Activated CD4-positive, alpha-beta T cell treated with anti-CD3 and anti-CD28 coated beads, Interleukin-2, amount 10 ng/mL, durations not matched to agents 24 days and 14 days (primary cell): ENCODE measurements at regions not wholly inside any gene's neighbourhood (a gene's known extent, or its start where the extent isn't known, plus 50 kb on each side); places are given as distances from the start of the nearest gene placed in this dataset.
A peak's percentile ranks its signal among the peaks of the same experiment; 100 is the strongest.

Experiments used
- DNase-seq: peaks from one replicate; pipeline ENCODE4 v3.0.0; 2022
- H3K27ac Mint-ChIP-seq: one replicate; pipeline ENCODE4 v1.8.0; 2022; ENCODE audit warnings: mild to moderate bottlenecking, mixed read lengths
- H3K27me3 Mint-ChIP-seq: one replicate; pipeline ENCODE4 v1.8.0; 2022; ENCODE audit warnings: mixed read lengths
- H3K36me3 Mint-ChIP-seq: one replicate; pipeline ENCODE4 v1.8.0; 2022; ENCODE audit warnings: low read depth, mild to moderate bottlenecking, mixed read lengths
- H3K4me1 Mint-ChIP-seq: one replicate; pipeline ENCODE4 v1.8.0; 2021; ENCODE audit warnings: mixed read lengths
- H3K4me3 Mint-ChIP-seq: one replicate; pipeline ENCODE4 v1.8.0; 2022; ENCODE audit warnings: mild to moderate bottlenecking, moderate library complexity, mixed read lengths
- H3K9me3 Mint-ChIP-seq: one replicate; pipeline ENCODE4 v1.8.0; 2021; ENCODE audit warnings: mixed read lengths
- intact Hi-C: fragments of 100-400 bp; cut with micrococcal nuclease; formaldehyde crosslinking; loops from one replicate; pipeline ENCODE4 v1.15.1; 2023

GRCh38 chr11:134768463-134768862 lies 356.4 kb upstream of the B3GAT1 start:
- peaks cover 2% of the 10 kb centered on the region for H3K36me3 Mint-ChIP-seq
- intact Hi-C loops, result no loop called here
- peaks cover 8% of the 10 kb centered on the region for H3K27me3 Mint-ChIP-seq
- no peaks in the 10 kb centered on the region for H3K4me1 Mint-ChIP-seq
- H3K4me3 Mint-ChIP-seq, result no peak overlapping the region
- H3K9me3 Mint-ChIP-seq, result peaks cover 8% of the 10 kb centered on the region
- no peak overlapping the region for H3K27ac Mint-ChIP-seq
- no peak for DNase-seq

GRCh38 chr11:134765565-134765964 lies 353.5 kb upstream of the B3GAT1 start:
- no peak for DNase-seq
- Mint-ChIP-seq H3K27ac (no peak overlapping the region), H3K9me3 (peaks cover 5% of the 10 kb centered on the region), H3K27me3 (peaks cover 6% of the 10 kb centered on the region), H3K36me3 (peaks cover 2% of the 10 kb centered on the region), H3K4me3 (no peak overlapping the region), H3K4me1 (no peaks in the 10 kb centered on the region)
- intact Hi-C loops, result no loop called here

GRCh38 chr11:134764966-134765365 lies 352.9 kb upstream of the B3GAT1 start:
- DNase-seq, result no peak
- intact Hi-C loops, result no loop called here
- Mint-ChIP-seq H3K36me3 (peaks cover 2% of the 10 kb centered on the region), H3K27me3 (peaks cover 6% of the 10 kb centered on the region), H3K4me3 (no peak overlapping the region), H3K27ac (no peak overlapping the region), H3K4me1 (no peaks in the 10 kb centered on the region), H3K9me3 (peaks cover 5% of the 10 kb centered on the region)

GRCh38 chr11:134764367-134764766 lies 352.3 kb upstream of the B3GAT1 start:
- intact Hi-C loops, result no loop called here
- no peak overlapping the region for H3K27ac Mint-ChIP-seq
- DNase-seq, result no peak
- no peak overlapping the region for H3K4me3 Mint-ChIP-seq
- H3K36me3 Mint-ChIP-seq, result peaks cover 2% of the 10 kb centered on the region
- peaks cover 5% of the 10 kb centered on the region for H3K9me3 Mint-ChIP-seq
- H3K27me3 Mint-ChIP-seq, result peaks cover 6% of the 10 kb centered on the region
- H3K4me1 Mint-ChIP-seq, result no peaks in the 10 kb centered on the region

- peaks cover 5% of the 10 kb centered on the region for H3K9me3 Mint-ChIP-seq
- intact Hi-C loops, result no loop called here
- H3K4me3 Mint-ChIP-seq, result peak overlapping the region; percentile 11
Measured at GRCh38 chr11:134763030-134763388, 351.0 kb upstream of the B3GAT1 start.

GRCh38 chr11:134762248-134763029 lies 350.4 kb upstream of the B3GAT1 start:
- H3K4me1 Mint-ChIP-seq, result no peaks in the 10 kb centered on the region
- peak; percentile 60 for DNase-seq
- peaks cover 5% of the 10 kb centered on the region for H3K9me3 Mint-ChIP-seq
- H3K27ac Mint-ChIP-seq, result peak overlapping the region; percentile 69
- no peaks in the 10 kb centered on the region for H3K27me3 Mint-ChIP-seq
- H3K36me3 Mint-ChIP-seq, result no peaks in the 10 kb centered on the region
- peak overlapping the region; percentile 67 for H3K4me3 Mint-ChIP-seq
- intact Hi-C loops, result no loop called here

More at GRCh38 chr11:134763030-134763388, 351.0 kb upstream of the B3GAT1 start:
- Mint-ChIP-seq H3K36me3 (no peaks in the 10 kb centered on the region), H3K27me3 (no peaks in the 10 kb centered on the region), H3K27ac (peak overlapping the region; percentile 65), H3K4me1 (no peaks in the 10 kb centered on the region)
- DNase-seq, result no peak

- intact Hi-C loops, result no loop called here
- no peaks in the 10 kb centered on the region for H3K27me3 Mint-ChIP-seq
- H3K9me3 Mint-ChIP-seq, result peaks cover 3% of the 10 kb centered on the region
- H3K27ac Mint-ChIP-seq, result no peak overlapping the region
- H3K36me3 Mint-ChIP-seq, result no peaks in the 10 kb centered on the region
- peak overlapping the region; percentile 67 for H3K4me3 Mint-ChIP-seq
- H3K4me1 Mint-ChIP-seq, result no peaks in the 10 kb centered on the region
- DNase-seq, result no peak
Measured at GRCh38 chr11:134761926-134762247, 349.8 kb upstream of the B3GAT1 start.

GRCh38 chr11:134761386-134761785 lies 349.3 kb upstream of the B3GAT1 start:
- H3K27me3 Mint-ChIP-seq, result no peaks in the 10 kb centered on the region
- H3K4me3 Mint-ChIP-seq, result peak overlapping the region; percentile 39
- no peak for DNase-seq
- H3K9me3 Mint-ChIP-seq, result no peaks in the 10 kb centered on the region
- H3K27ac Mint-ChIP-seq, result no peak overlapping the region
- intact Hi-C loops, result no loop called here
- H3K4me1 Mint-ChIP-seq, result no peaks in the 10 kb centered on the region
- H3K36me3 Mint-ChIP-seq, result no peaks in the 10 kb centered on the region

GRCh38 chr11:134760957-134761356 lies 348.9 kb upstream of the B3GAT1 start:
- Mint-ChIP-seq H3K9me3 (no peaks in the 10 kb centered on the region), H3K27me3 (no peaks in the 10 kb centered on the region), H3K4me1 (no peaks in the 10 kb centered on the region), H3K27ac (no peak overlapping the region), H3K4me3 (no peak overlapping the region), H3K36me3 (no peaks in the 10 kb centered on the region)
- intact Hi-C loops, result no loop called here
- DNase-seq, result no peak

GRCh38 chr11:134760299-134760698 lies 348.3 kb upstream of the B3GAT1 start:
- no peaks in the 10 kb centered on the region for H3K27me3 Mint-ChIP-seq
- H3K4me3 Mint-ChIP-seq, result no peak overlapping the region
- no peaks in the 10 kb centered on the region for H3K9me3 Mint-ChIP-seq
- H3K4me1 Mint-ChIP-seq, result no peaks in the 10 kb centered on the region
- DNase-seq, result no peak
- intact Hi-C loops, result no loop called here
- no peaks in the 10 kb centered on the region for H3K36me3 Mint-ChIP-seq
- H3K27ac Mint-ChIP-seq, result no peak overlapping the region

- Mint-ChIP-seq H3K4me3 (no peak overlapping the region), H3K4me1 (no peaks in the 10 kb centered on the region), H3K9me3 (no peaks in the 10 kb centered on the region), H3K27ac (no peak overlapping the region), H3K36me3 (no peaks in the 10 kb centered on the region), H3K27me3 (no peaks in the 10 kb centered on the region)
- no peak for DNase-seq
- intact Hi-C loops, result no loop called here
Measured at GRCh38 chr11:134759855-134760254, 347.8 kb upstream of the B3GAT1 start.

- Mint-ChIP-seq H3K27ac (no peak overlapping the region), H3K9me3 (no peaks in the 10 kb centered on the region), H3K27me3 (no peaks in the 10 kb centered on the region), H3K4me1 (no peaks in the 10 kb centered on the region), H3K36me3 (no peaks in the 10 kb centered on the region), H3K4me3 (no peak overlapping the region)
- no peak for DNase-seq
- intact Hi-C loops, result no loop called here
Measured at GRCh38 chr11:134759274-134759673, 347.2 kb upstream of the B3GAT1 start.

- H3K9me3 Mint-ChIP-seq, result no peaks in the 10 kb centered on the region
- intact Hi-C loops, result no loop called here
- no peak overlapping the region for H3K27ac Mint-ChIP-seq
- DNase-seq, result no peak
- H3K27me3 Mint-ChIP-seq, result no peaks in the 10 kb centered on the region
- H3K4me3 Mint-ChIP-seq, result no peak overlapping the region
- H3K4me1 Mint-ChIP-seq, result no peaks in the 10 kb centered on the region
- no peaks in the 10 kb centered on the region for H3K36me3 Mint-ChIP-seq
Measured at GRCh38 chr11:134758342-134758931, 346.4 kb upstream of the B3GAT1 start.

GRCh38 chr11:134757633-134758032 lies 345.6 kb upstream of the B3GAT1 start:
- intact Hi-C loops, result no loop called here
- DNase-seq, result no peak
- no peaks in the 10 kb centered on the region for H3K9me3 Mint-ChIP-seq
- no peak overlapping the region for H3K4me3 Mint-ChIP-seq
- H3K36me3 Mint-ChIP-seq, result no peaks in the 10 kb centered on the region
- no peaks in the 10 kb centered on the region for H3K27me3 Mint-ChIP-seq
- H3K4me1 Mint-ChIP-seq, result no peaks in the 10 kb centered on the region
- H3K27ac Mint-ChIP-seq, result no peak overlapping the region
